GM12865 (cell line): ENCODE measurements at regions not wholly inside any gene's neighbourhood (a gene's known extent, or its start where the extent isn't known, plus 50 kb on each side); places are given as distances from the start of the nearest gene placed in this dataset.
A peak's percentile ranks its signal among the peaks of the same experiment; 100 is the strongest.

ENCODE experiments used
- DNase-seq: peaks from one replicate; pipeline ENCODE4 v3.0.0; 2010; ENCODE audit warnings: low read depth
- H3K4me3 ChIP-seq: 2 replicates; pipeline ENCODE4 v1.5.1; 2011; ENCODE audit warnings: mild to moderate bottlenecking, low read depth, low read length, control low read depth
- TF ChIP-seq, protein P1 (sequence below): IDR thresholded peaks from 2 replicates; pipeline ENCODE4 v1.5.1; 2011; ENCODE audit warnings: low read length, control low read depth, low read depth, inconsistent platforms; ENCODE audit not compliant: insufficient read depth; ENCODE audit errors: missing control alignments

GRCh38 chr14:53884601-53885000, 72.0 kb downstream of the BMP4 start:
- H3K4me3 ChIP-seq: no peak overlapping the region
- TF ChIP-seq, protein P1, sequence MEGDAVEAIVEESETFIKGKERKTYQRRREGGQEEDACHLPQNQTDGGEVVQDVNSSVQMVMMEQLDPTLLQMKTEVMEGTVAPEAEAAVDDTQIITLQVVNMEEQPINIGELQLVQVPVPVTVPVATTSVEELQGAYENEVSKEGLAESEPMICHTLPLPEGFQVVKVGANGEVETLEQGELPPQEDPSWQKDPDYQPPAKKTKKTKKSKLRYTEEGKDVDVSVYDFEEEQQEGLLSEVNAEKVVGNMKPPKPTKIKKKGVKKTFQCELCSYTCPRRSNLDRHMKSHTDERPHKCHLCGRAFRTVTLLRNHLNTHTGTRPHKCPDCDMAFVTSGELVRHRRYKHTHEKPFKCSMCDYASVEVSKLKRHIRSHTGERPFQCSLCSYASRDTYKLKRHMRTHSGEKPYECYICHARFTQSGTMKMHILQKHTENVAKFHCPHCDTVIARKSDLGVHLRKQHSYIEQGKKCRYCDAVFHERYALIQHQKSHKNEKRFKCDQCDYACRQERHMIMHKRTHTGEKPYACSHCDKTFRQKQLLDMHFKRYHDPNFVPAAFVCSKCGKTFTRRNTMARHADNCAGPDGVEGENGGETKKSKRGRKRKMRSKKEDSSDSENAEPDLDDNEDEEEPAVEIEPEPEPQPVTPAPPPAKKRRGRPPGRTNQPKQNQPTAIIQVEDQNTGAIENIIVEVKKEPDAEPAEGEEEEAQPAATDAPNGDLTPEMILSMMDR: no peak
- DNase-seq: no peak

DNA sequence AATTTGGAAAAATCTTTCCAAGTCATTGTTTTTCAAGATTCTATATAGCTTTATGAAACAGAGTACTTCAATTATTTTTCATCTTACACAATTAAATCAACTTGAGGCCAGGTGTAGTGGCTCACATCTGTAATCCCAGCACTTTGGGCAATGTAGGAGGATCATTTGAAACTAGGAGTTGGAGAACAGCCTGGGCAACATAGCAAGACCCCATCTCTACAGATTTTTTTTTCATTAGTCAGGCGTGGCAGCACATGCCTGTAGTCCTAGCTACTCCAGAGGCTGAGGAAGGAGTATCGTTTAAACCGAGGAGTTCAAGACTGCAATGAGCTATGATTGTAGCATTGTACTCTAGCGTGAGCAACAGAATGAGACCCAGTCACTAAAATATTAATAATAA, 72.9 kb downstream of the BMP4 start:
- no peak for DNase-seq
- TF ChIP-seq, protein P1: no peak

DNA sequence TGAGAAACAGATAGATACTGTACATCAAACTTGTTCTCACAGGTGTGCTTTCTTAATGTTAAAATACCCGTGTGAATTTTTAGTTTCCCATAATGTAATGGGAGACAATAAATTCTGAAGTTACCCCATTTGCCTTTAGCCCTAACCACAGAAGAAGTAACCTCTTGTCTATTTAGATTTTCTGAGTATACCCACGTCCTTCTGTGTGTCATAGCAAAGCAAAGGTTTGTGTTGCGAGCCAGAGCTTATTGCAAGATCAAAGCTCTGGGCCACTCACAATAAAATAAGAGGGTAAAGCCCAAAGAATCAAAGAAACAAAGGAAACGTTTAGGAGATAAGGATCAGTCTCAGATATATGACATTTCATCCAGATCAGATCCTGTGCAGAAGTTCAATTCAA, 73.9 kb downstream of the BMP4 start:
- DNase-seq: peak; percentile 82
- H3K4me3 ChIP-seq: no peak overlapping the region
- TF ChIP-seq, protein P1: no peak

More for the DNA sequence above, 72.9 kb downstream of the BMP4 start:
- no peak overlapping the region for H3K4me3 ChIP-seq

GRCh38 chr14:53881921-53882320, 74.7 kb downstream of the BMP4 start:
- peak; percentile 35 for DNase-seq
- no peak overlapping the region for H3K4me3 ChIP-seq
- TF ChIP-seq, protein P1: no peak

DNA sequence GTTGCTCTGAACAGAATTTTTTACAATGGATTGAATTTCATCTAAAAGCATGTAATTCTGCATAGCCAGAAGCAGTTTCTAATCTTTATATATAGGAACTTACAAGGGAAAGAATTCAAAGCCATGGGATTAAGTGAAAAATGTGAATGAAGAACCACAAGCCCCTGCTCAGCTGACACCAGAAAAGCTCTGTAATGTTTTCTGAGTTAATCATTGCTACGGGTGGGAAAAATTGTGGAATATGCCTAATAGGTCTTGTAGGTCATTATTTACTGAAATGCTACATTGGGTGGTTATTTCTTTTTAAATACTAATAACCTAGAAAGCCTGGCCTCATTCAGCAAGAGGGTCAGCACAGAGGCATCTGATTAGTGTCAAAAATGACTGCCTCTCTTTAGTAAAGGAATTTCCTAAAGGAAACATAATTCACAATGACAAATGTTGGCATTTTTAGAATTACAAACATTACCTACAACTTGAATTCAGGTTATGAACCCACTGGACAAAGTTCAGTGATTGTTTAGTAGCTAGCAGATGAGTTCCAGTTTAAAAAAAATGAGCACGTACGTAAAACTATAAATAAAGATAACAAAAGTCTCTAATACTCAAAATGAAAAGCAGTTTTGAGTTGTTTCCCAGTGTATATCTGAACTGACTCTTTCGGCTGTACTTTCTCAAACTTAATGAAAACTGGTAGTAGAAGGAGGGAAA, 75.3 kb downstream of the BMP4 start:
- TF ChIP-seq, protein P1: no peak
- H3K4me3 ChIP-seq: no peak overlapping the region
- DNase-seq: peak; percentile 62

DNA sequence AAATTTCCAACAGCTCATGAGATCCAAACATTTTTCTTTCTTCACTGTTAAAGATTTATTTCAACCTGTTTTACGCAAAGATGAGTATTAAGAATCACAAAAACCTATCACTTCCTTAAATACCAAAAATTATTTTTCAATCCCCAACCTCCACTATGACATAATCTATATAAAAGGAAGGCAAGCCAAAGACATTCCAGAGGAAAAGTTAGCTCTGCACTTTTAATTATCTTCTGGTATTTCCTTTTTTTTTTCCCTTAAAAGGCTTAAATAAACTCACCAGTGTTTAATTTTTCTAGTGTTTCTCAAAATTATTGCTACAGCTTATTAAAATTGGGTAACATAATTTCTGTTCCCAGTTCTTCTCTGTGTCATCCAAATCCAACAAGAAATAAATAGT, 75.9 kb downstream of the BMP4 start:
- H3K4me3 ChIP-seq: no peak overlapping the region
- TF ChIP-seq, protein P1: no peak
- no peak for DNase-seq

- DNase-seq: no peak
- TF ChIP-seq, protein P1: no peak
- no peak overlapping the region for H3K4me3 ChIP-seq
These were observed 76.9 kb downstream of the BMP4 start for GRCh38 chr14:53879747-53880146.
